AG09309 (cell line): ENCODE measurements at regions not wholly inside any gene's neighbourhood (a gene's known extent, or its start where the extent isn't known, plus 50 kb on each side); places are given as distances from the start of the nearest gene placed in this dataset.
"Not testable (repeated sequence)": the region's sequence is repeated elsewhere in the genome, so short reads cannot be mapped to it uniquely, and the experiment has no call there.

Experiments
- DNase-seq: peaks from one replicate; pipeline ENCODE4 v3.0.0-alpha.2; 2010; ENCODE audit warnings: low read depth
- H3K4me3 ChIP-seq: 2 replicates; pipeline ENCODE4 v1.5.1; 2011; ENCODE audit warnings: mild to moderate bottlenecking, low read depth, low read length, moderate library complexity; ENCODE audit not compliant: control insufficient read depth
- TF ChIP-seq, protein P1 (sequence below): IDR thresholded peaks from 2 replicates; pipeline ENCODE4 v1.5.1; 2011; ENCODE audit warnings: mild to moderate bottlenecking, low read depth, low read length, inconsistent platforms; ENCODE audit not compliant: insufficient read depth, control insufficient read depth; ENCODE audit errors: missing control alignments

DNA sequence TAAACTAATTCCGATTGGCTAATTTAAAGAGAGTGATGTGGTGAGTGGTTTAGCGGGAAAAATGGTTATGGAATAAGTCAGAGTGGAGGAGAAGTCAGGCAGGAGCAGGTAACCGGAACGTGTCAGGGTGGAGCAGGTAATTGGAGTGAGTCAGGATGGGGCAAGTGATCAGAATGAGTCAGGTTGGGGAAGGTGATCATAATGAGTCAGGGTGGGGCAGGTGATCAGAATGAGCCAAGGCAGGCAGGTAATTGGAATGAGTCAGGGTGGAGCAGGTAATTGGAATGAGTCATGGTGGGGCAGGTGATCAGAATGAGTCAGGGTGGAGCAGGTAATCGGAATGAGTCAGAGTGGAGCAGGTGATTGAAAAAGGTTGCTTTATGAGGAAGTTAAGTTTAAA is 101.4 kb downstream of the TMEM167A start:
- DNase-seq, result no peak
- TF ChIP-seq, protein P1, sequence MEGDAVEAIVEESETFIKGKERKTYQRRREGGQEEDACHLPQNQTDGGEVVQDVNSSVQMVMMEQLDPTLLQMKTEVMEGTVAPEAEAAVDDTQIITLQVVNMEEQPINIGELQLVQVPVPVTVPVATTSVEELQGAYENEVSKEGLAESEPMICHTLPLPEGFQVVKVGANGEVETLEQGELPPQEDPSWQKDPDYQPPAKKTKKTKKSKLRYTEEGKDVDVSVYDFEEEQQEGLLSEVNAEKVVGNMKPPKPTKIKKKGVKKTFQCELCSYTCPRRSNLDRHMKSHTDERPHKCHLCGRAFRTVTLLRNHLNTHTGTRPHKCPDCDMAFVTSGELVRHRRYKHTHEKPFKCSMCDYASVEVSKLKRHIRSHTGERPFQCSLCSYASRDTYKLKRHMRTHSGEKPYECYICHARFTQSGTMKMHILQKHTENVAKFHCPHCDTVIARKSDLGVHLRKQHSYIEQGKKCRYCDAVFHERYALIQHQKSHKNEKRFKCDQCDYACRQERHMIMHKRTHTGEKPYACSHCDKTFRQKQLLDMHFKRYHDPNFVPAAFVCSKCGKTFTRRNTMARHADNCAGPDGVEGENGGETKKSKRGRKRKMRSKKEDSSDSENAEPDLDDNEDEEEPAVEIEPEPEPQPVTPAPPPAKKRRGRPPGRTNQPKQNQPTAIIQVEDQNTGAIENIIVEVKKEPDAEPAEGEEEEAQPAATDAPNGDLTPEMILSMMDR, result no peak
- no peak overlapping the region for H3K4me3 ChIP-seq

DNA sequence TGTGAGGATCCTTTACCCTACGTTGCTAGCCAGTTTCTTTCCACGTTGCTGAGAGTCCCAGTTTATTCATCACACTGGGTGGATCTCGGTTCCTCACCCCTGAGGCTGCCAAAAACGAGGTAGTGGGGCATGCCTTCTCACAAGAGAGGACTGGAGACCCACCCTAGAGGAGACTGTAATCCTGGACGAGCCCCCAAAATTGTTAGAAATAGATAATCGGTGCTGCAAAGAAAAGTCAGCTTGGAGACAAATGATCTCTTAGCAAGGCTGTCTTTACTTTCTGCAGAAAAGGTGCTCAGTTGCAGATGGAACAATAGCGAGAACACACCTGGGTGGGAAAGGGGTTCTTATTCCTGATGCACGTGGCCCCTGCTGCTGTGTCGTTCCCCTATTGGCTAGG is 101.8 kb downstream of the TMEM167A start:
- H3K4me3 ChIP-seq, result no peak overlapping the region
- no peak for DNase-seq
- TF ChIP-seq, protein P1, result no peak

DNA sequence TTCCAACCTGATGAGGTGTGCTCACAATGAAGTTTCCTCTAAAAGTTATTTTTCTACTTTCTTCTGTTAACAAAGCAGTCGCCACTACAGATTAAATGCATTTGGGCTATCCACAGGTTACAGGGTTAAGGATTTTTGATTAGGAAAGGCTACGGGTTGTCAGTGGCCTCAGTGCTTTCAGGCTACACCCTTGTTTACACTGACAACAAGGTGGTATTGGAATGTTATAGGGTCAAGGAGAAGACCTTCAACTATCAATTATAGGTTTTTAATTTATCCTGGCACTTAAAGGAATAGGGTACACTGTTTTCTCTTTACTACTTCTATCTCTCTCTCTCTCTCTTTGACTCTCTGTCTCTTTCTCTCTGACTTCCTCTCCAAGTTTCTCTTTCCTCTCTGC is 102.8 kb downstream of the TMEM167A start:
- not testable (repeated sequence) for DNase-seq, H3K4me3 ChIP-seq

DNA sequence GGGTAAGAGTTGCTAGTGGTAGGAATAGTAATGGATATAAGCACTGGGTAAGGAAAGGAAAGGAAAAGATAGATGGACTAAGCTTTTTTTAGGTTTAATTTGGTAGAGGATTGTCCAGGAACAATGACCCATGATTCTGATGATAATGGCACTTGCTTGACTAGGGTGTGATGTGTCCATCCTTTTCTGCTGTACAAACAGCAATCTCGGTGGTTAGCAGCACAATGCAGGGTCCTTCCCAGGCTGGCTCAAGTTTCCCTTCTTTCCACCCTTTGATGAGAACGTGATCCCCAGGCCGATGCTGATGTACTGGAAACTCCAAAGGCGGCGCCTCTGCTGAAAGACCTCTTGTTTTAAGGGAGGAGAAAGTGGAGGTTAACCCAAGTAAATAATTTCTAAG is 105.3 kb downstream of the TMEM167A start:
- no peak for DNase-seq
- H3K4me3 ChIP-seq, result no peak overlapping the region
- TF ChIP-seq, protein P1, result no peak

DNA sequence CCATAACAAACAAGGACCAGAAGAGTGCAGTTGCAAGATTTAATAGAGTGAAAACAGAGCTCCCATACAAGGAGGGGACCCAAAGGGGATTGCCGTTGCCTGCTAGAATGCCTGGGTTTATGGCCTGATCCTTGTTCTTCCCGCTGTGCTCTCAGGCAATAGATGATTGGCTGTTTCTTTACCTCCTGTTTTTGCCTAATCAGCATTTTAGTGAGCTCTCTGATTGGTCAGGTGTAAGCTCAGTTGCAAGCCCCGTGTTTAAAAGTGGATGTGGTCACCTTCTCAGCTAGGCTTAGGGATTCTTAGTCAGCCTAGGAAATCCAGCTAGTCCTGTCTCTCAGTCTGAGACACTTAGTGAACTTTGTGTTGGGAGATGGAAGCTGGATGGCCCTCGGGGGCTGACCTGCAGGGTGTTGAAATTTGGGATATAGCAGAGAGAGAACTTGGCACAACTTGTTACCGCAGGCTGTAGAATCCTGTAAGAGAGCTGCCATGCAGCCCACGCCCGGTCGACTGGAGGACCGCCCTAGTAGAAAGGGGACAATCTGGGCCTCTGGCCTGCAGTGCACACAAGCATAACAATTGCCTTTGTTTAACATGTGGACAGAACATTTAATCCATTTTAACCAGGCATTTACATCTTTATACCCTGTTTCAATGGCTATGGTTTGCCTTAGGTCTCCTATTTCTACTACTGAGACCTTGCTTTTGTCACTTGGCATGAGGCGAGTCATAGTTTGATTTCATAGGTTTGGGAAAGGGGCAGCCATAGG is 106.0 kb downstream of the TMEM167A start:
- not testable (repeated sequence) for H3K4me3 ChIP-seq, DNase-seq

DNA sequence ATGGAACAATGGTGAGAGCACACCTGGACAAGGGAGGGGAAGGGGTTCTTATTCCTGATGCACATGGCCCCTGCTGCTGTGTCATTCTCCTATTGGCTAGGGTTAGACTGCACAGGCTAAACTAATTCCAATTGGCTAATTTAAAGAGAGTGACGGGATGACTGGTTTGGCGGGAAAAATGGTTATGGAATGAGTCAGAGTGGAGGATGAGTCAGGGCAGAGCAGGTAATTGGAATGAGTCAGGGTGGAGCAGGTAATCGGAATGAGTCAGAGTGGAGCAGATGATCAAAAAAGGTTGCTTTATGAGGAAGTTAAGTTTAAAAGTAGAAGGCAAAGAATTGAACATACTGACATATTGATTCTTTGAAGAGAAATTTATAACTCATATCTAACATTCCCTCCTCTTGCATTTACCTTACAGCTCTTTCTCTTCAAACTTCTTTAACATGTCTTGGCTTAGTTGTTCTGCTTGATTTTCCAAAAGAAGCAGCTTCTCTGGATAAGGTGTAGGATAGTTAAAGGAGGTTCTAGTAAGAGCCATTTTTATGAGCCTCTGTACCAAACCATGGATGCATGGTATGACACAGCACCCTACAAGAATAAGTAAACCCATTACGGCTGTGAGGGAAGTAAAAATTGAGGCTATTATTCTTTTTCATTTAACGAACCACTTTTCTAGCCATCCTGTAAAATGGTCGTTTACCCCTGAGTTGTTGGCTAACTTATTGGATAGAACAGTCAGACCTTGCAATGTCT is 107.8 kb downstream of the TMEM167A start:
- not testable (repeated sequence) for DNase-seq, H3K4me3 ChIP-seq

DNA sequence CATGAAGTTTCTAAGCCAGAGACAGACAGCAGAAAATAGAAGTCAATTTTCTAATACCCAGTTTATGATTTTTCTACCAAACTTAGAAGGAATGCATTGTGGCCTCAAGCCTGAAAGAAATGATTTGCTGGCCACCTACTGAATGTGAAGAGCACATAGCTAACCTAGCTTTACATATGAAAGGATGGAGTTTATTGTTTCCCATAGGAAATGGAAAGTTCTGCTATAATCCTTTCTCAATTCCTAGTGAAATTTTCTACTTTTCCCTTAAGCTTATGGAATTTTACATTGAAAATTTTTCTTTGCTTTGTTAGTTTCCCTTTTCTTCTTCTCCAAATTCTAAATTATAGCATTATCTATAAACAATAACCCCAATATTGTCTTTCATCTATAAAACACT is 110.1 kb downstream of the TMEM167A start:
- TF ChIP-seq, protein P1, result no peak
- DNase-seq, result no peak
- no peak overlapping the region for H3K4me3 ChIP-seq

DNA sequence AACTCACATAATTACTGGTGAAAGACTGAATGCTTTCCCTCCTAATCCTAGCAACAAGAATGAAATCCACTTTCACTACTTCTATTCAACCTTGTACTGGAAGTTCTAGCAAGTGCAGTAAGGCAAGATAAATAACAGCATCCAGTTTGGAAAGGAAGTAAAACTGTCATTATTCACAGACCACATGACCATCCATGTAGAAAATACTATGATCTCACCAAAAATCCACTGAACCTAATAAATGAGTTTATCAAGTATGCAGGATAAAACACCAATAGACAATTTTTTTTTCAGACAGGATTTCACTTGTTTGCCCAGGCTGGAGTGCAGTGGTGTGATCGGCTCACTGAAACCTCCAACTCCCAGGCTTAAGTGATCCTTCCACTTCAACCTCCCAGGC is 117.7 kb downstream of the TMEM167A start:
- H3K4me3 ChIP-seq, result no peak overlapping the region
- TF ChIP-seq, protein P1, result no peak
- no peak for DNase-seq
